ENCODE measurements at regions not wholly inside any gene's neighbourhood (a gene's known extent, or its start where the extent isn't known, plus 50 kb on each side); places are given as distances from the start of the nearest gene placed in this dataset.

GRCh38 chr1:189927641-189928040, 550.0 kb downstream of the BRINP3 start:
- Histone ChIP-seq H3K27me3 (ENCODE audit: control insufficient read depth in 3 of 3, insufficient read depth in 3 of 3, low read length in 3 of 3) (no peaks in the 10 kb centered on the region), H3K9me3 (ENCODE audit: control insufficient read depth in 3 of 3, low read length in 3 of 3) (no peaks in the 10 kb centered on the region), H3K4me1 (ENCODE audit: control insufficient read depth in 3 of 3, insufficient read depth in 3 of 3, low read length in 3 of 3) (no peaks in the 10 kb centered on the region), H3K27ac (ENCODE audit: low read depth, low read length) (no peak overlapping the region), H3K9ac (ENCODE audit: low read depth in 1 of 3, low read length in 3 of 3) (no peak overlapping the region), H3K36me3 (ENCODE audit: control insufficient read depth in 3 of 3, insufficient read depth in 3 of 3, low read length in 3 of 3) (no peaks in the 10 kb centered on the region), H3K4me3 (ENCODE audit: low read length in 3 of 3) (no peak overlapping the region)

- Histone ChIP-seq H3K27ac (ENCODE audit: low read depth, low read length) (no peak overlapping the region), H3K9ac (ENCODE audit: low read depth in 1 of 3, low read length in 3 of 3) (no peak overlapping the region), H3K27me3 (ENCODE audit: control insufficient read depth in 3 of 3, insufficient read depth in 3 of 3, low read length in 3 of 3) (no peaks in the 10 kb centered on the region), H3K4me1 (ENCODE audit: control insufficient read depth in 3 of 3, insufficient read depth in 3 of 3, low read length in 3 of 3) (no peaks in the 10 kb centered on the region), H3K9me3 (ENCODE audit: control insufficient read depth in 3 of 3, low read length in 3 of 3) (no peaks in the 10 kb centered on the region), H3K36me3 (ENCODE audit: control insufficient read depth in 3 of 3, insufficient read depth in 3 of 3, low read length in 3 of 3) (no peaks in the 10 kb centered on the region), H3K4me3 (ENCODE audit: low read length in 3 of 3) (no peak overlapping the region)
Measured at GRCh38 chr1:189929501-189930099, 548.1 kb downstream of the BRINP3 start.

- Histone ChIP-seq H3K9me3 (ENCODE audit: control insufficient read depth in 3 of 3, low read length in 3 of 3) (no peaks in the 10 kb centered on the region), H3K27me3 (ENCODE audit: control insufficient read depth in 3 of 3, insufficient read depth in 3 of 3, low read length in 3 of 3) (no peaks in the 10 kb centered on the region), H3K36me3 (ENCODE audit: control insufficient read depth in 3 of 3, insufficient read depth in 3 of 3, low read length in 3 of 3) (no peaks in the 10 kb centered on the region), H3K4me1 (ENCODE audit: control insufficient read depth in 3 of 3, insufficient read depth in 3 of 3, low read length in 3 of 3) (no peaks in the 10 kb centered on the region), H3K9ac (ENCODE audit: low read depth in 1 of 3, low read length in 3 of 3) (no peak overlapping the region), H3K4me3 (ENCODE audit: low read length in 3 of 3) (no peak overlapping the region), H3K27ac (ENCODE audit: low read depth, low read length) (no peak overlapping the region)
Measured at GRCh38 chr1:189936861-189937260, 540.8 kb downstream of the BRINP3 start.

GRCh38 chr1:189939967-189940366, 537.7 kb downstream of the BRINP3 start:
- H3K9me3 ChIP-seq (ENCODE audit: control insufficient read depth in 3 of 3, low read length in 3 of 3), result no peaks in the 10 kb centered on the region
- H3K9ac ChIP-seq (ENCODE audit: low read depth in 1 of 3, low read length in 3 of 3), result no peak overlapping the region
- H3K27me3 ChIP-seq (ENCODE audit: control insufficient read depth in 3 of 3, insufficient read depth in 3 of 3, low read length in 3 of 3), result no peaks in the 10 kb centered on the region
- H3K4me1 ChIP-seq (ENCODE audit: control insufficient read depth in 3 of 3, insufficient read depth in 3 of 3, low read length in 3 of 3), result no peaks in the 10 kb centered on the region
- H3K4me3 ChIP-seq (ENCODE audit: low read length in 3 of 3), result no peak overlapping the region
- H3K27ac ChIP-seq (ENCODE audit: low read depth, low read length), result no peak overlapping the region
- H3K36me3 ChIP-seq (ENCODE audit: control insufficient read depth in 3 of 3, insufficient read depth in 3 of 3, low read length in 3 of 3), result no peaks in the 10 kb centered on the region

- Histone ChIP-seq H3K27me3 (ENCODE audit: control insufficient read depth in 3 of 3, insufficient read depth in 3 of 3, low read length in 3 of 3) (no peaks in the 10 kb centered on the region), H3K4me3 (ENCODE audit: low read length in 3 of 3) (no peak overlapping the region), H3K9me3 (ENCODE audit: control insufficient read depth in 3 of 3, low read length in 3 of 3) (no peaks in the 10 kb centered on the region), H3K36me3 (ENCODE audit: control insufficient read depth in 3 of 3, insufficient read depth in 3 of 3, low read length in 3 of 3) (no peaks in the 10 kb centered on the region), H3K4me1 (ENCODE audit: control insufficient read depth in 3 of 3, insufficient read depth in 3 of 3, low read length in 3 of 3) (no peaks in the 10 kb centered on the region), H3K27ac (ENCODE audit: low read depth, low read length) (no peak overlapping the region), H3K9ac (ENCODE audit: low read depth in 1 of 3, low read length in 3 of 3) (no peak overlapping the region)
Measured at GRCh38 chr1:189941922-189942321, 535.7 kb downstream of the BRINP3 start.

GRCh38 chr1:189958756-189959155, 518.9 kb downstream of the BRINP3 start:
- H3K27ac ChIP-seq (ENCODE audit: low read depth, low read length), result no peak overlapping the region
- H3K36me3 ChIP-seq (ENCODE audit: control insufficient read depth in 3 of 3, insufficient read depth in 3 of 3, low read length in 3 of 3), result no peaks in the 10 kb centered on the region
- no peaks in the 10 kb centered on the region for H3K9me3 ChIP-seq (ENCODE audit: control insufficient read depth in 3 of 3, low read length in 3 of 3)
- H3K27me3 ChIP-seq (ENCODE audit: control insufficient read depth in 3 of 3, insufficient read depth in 3 of 3, low read length in 3 of 3), result no peaks in the 10 kb centered on the region
- H3K9ac ChIP-seq (ENCODE audit: low read depth in 1 of 3, low read length in 3 of 3), result no peak overlapping the region
- no peaks in the 10 kb centered on the region for H3K4me1 ChIP-seq (ENCODE audit: control insufficient read depth in 3 of 3, insufficient read depth in 3 of 3, low read length in 3 of 3)
- H3K4me3 ChIP-seq (ENCODE audit: low read length in 3 of 3), result no peak overlapping the region

- Histone ChIP-seq H3K9ac (ENCODE audit: low read depth in 1 of 3, low read length in 3 of 3) (no peak overlapping the region), H3K9me3 (ENCODE audit: control insufficient read depth in 3 of 3, low read length in 3 of 3) (no peaks in the 10 kb centered on the region), H3K27ac (ENCODE audit: low read depth, low read length) (no peak overlapping the region), H3K4me1 (ENCODE audit: control insufficient read depth in 3 of 3, insufficient read depth in 3 of 3, low read length in 3 of 3) (no peaks in the 10 kb centered on the region), H3K36me3 (ENCODE audit: control insufficient read depth in 3 of 3, insufficient read depth in 3 of 3, low read length in 3 of 3) (no peaks in the 10 kb centered on the region), H3K4me3 (ENCODE audit: low read length in 3 of 3) (no peak overlapping the region), H3K27me3 (ENCODE audit: control insufficient read depth in 3 of 3, insufficient read depth in 3 of 3, low read length in 3 of 3) (no peaks in the 10 kb centered on the region)
Measured at GRCh38 chr1:189960769-189961168, 516.9 kb downstream of the BRINP3 start.

- Histone ChIP-seq H3K27me3 (ENCODE audit: control insufficient read depth in 3 of 3, insufficient read depth in 3 of 3, low read length in 3 of 3) (no peaks in the 10 kb centered on the region), H3K9ac (ENCODE audit: low read depth in 1 of 3, low read length in 3 of 3) (no peak overlapping the region), H3K27ac (ENCODE audit: low read depth, low read length) (no peak overlapping the region), H3K9me3 (ENCODE audit: control insufficient read depth in 3 of 3, low read length in 3 of 3) (no peaks in the 10 kb centered on the region), H3K4me1 (ENCODE audit: control insufficient read depth in 3 of 3, insufficient read depth in 3 of 3, low read length in 3 of 3) (no peaks in the 10 kb centered on the region), H3K36me3 (ENCODE audit: control insufficient read depth in 3 of 3, insufficient read depth in 3 of 3, low read length in 3 of 3) (no peaks in the 10 kb centered on the region), H3K4me3 (ENCODE audit: low read length in 3 of 3) (no peak overlapping the region)
Measured at GRCh38 chr1:189962181-189962580, 515.5 kb downstream of the BRINP3 start.

GRCh38 chr1:189970331-189971230, 507.1 kb downstream of the BRINP3 start:
- Histone ChIP-seq H3K9me3 (ENCODE audit: control insufficient read depth in 3 of 3, low read length in 3 of 3) (no peaks in the 10 kb centered on the region), H3K4me3 (ENCODE audit: low read length in 3 of 3) (no peak overlapping the region), H3K4me1 (ENCODE audit: control insufficient read depth in 3 of 3, insufficient read depth in 3 of 3, low read length in 3 of 3) (no peaks in the 10 kb centered on the region), H3K36me3 (ENCODE audit: control insufficient read depth in 3 of 3, insufficient read depth in 3 of 3, low read length in 3 of 3) (no peaks in the 10 kb centered on the region), H3K27me3 (ENCODE audit: control insufficient read depth in 3 of 3, insufficient read depth in 3 of 3, low read length in 3 of 3) (no peaks in the 10 kb centered on the region), H3K9ac (ENCODE audit: low read depth in 1 of 3, low read length in 3 of 3) (no peak overlapping the region), H3K27ac (ENCODE audit: low read depth, low read length) (no peak overlapping the region)

GRCh38 chr1:189971656-189972055, 506.0 kb downstream of the BRINP3 start:
- no peak overlapping the region for H3K4me3 ChIP-seq (ENCODE audit: low read length in 3 of 3)
- H3K36me3 ChIP-seq (ENCODE audit: control insufficient read depth in 3 of 3, insufficient read depth in 3 of 3, low read length in 3 of 3), result no peaks in the 10 kb centered on the region
- no peaks in the 10 kb centered on the region for H3K4me1 ChIP-seq (ENCODE audit: control insufficient read depth in 3 of 3, insufficient read depth in 3 of 3, low read length in 3 of 3)
- no peak overlapping the region for H3K9ac ChIP-seq (ENCODE audit: low read depth in 1 of 3, low read length in 3 of 3)
- H3K27ac ChIP-seq (ENCODE audit: low read depth, low read length), result no peak overlapping the region
- H3K9me3 ChIP-seq (ENCODE audit: control insufficient read depth in 3 of 3, low read length in 3 of 3), result no peaks in the 10 kb centered on the region
- no peaks in the 10 kb centered on the region for H3K27me3 ChIP-seq (ENCODE audit: control insufficient read depth in 3 of 3, insufficient read depth in 3 of 3, low read length in 3 of 3)

Measured in skeletal muscle tissue (tissue), 3 donors.